DMS 273 treated with DMSO at 0.1 percent for 48 hours (cell line): ENCODE measurements at regions not wholly inside any gene's neighbourhood (a gene's known extent, or its start where the extent isn't known, plus 50 kb on each side); places are given as distances from the start of the nearest gene placed in this dataset.
"Not testable (repeated sequence)": the region's sequence is repeated elsewhere in the genome, so short reads cannot be mapped to it uniquely, and the experiment has no call there.

Source experiments
- DNase-seq: peaks from one replicate; lab custom pipeline; 2025; lab: John Stamatoyannopoulos, UW

- no peak for DNase-seq
Observed at GRCh38 chr6:81002126-81002525, 750.4 kb downstream of the TENT5A start.

DNA sequence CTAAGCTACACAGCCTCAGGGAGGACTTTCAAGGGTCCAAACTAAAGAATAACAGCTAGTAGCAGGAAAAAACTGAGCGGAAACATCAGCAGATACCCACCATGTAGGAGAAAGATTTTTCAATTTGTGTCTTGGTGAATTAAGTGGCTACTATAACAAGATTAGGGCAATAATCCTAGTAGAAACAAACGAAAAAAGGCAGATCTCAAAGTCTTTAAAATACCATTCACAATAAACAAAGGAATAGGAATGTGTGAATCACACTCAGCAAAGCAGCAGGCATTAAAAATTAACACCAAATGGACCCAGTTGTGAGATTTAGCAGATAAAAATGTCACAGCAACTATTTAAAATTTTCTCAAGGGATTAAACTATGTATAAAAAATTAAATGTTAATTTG is 761.2 kb downstream of the TENT5A start:
- no peak for DNase-seq

- DNase-seq, result no peak
Observed at GRCh38 chr6:80988892-80989291, 763.6 kb downstream of the TENT5A start.

GRCh38 chr6:80988286-80988685 is 764.2 kb downstream of the TENT5A start:
- no peak for DNase-seq

DNA sequence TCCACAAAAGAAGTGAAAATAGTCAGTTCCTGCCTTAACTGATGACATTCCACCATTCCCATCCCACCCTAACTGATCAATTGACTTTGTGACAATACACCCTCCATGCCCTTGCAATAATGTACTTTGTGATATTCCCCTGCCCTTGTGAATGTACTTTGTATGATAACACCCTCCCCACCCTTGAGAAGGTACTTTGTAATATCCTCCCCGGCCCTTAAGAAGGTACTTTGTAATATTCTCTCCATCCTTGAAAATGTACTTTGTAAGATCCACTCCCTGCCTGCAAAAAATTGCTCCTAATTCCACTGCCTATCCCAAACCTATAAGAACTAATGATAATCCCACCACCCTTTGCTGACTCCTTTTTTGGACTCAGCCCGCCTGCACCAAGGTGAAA is 771.3 kb downstream of the TENT5A start:
- DNase-seq, result not testable (repeated sequence)

DNA sequence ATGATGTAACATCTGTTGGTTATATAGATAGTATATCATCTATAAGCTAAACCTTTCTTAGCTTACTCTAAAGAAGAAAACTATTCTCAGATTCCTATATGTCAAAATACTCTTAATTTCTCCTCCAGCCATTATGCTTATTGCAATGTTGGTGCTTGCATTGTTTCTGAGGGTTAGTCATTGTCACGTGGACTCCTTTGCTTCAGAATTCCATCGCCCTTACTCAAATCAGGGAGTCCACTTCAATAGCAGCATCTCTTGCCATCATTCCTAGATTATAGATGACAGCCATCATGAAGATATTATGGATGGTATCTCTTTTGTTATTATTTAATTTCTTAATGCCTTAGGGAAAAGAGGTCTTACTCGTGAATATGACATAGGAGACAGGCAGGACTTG is 776.1 kb downstream of the TENT5A start:
- no peak for DNase-seq

- DNase-seq, result no peak
Observed at GRCh38 chr6:80974579-80974978, 777.9 kb downstream of the TENT5A start.

GRCh38 chr6:80969439-80969838 is 783.0 kb downstream of the TENT5A start:
- no peak for DNase-seq

GRCh38 chr6:80967609-80968008 is 784.9 kb downstream of the TENT5A start:
- DNase-seq, result peak; percentile 30

GRCh38 chr6:80962382-80962781 is 790.1 kb downstream of the TENT5A start:
- DNase-seq, result no peak

- no peak for DNase-seq
Observed at GRCh38 chr6:80961166-80961565, 791.3 kb downstream of the TENT5A start.

DNA sequence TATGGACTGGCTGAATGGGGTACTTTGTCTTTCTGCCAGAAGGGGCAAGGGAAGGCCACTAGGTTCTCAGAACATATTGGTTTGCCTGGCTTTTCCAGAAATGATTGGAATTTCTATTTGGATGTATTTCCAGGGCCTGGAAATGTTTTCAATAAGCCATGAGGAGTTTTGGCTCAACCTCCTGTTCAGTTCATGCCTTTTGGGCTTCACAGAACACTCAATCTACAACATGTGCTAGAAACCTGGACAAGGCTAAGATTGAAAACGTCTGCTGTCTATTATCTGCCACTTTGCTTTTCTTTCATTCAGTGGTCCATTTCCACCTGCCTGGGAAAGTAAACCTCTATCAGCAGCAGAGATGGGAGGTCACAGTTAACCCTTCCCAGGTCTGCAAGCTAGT is 793.4 kb downstream of the TENT5A start:
- DNase-seq, result no peak

- DNase-seq, result no peak
Observed at GRCh38 chr6:80956898-80957297, 795.6 kb downstream of the TENT5A start.

DNA sequence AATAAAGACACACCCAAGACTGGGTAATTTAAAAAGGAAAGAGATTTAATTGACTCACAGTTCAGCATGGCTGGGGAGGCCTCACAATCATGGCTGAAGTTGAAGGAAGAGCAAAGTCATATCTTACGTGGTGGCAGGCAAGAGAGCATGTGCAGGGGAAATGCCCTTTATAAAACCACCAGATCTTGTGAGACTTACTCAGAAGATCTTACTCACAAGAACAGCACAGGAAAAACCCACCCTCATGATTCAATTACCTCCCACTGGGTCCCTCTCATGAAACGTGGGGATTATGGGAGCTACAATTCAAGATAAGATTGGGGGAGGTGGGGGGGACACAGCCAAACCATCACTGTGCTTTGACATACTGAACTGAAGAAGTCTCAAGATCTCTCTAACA is 800.0 kb downstream of the TENT5A start:
- DNase-seq, result not testable (repeated sequence)

- no peak for DNase-seq
Observed at GRCh38 chr6:80946402-80946801, 806.1 kb downstream of the TENT5A start.

DNA sequence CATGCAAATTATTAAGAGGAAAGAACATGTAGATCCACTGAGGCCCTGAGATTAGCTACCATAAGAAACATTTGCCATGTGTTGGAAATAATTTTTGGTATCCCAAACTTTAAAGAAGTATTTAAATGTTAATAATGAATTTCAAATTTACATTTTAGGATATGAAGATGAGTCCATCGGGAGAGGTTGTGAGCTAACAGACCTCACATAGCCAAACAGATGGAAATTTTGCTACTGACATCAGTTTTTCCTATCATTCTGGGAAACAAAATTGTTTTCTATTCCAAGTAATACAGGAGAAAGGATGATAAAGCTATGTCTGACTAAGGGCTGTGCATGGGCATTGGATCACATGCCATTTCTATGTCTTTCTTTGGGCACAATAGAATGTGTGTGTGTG is 809.6 kb downstream of the TENT5A start:
- no peak for DNase-seq

- DNase-seq, result no peak
Observed at GRCh38 chr6:80940976-80941375, 811.5 kb downstream of the TENT5A start.

DNA sequence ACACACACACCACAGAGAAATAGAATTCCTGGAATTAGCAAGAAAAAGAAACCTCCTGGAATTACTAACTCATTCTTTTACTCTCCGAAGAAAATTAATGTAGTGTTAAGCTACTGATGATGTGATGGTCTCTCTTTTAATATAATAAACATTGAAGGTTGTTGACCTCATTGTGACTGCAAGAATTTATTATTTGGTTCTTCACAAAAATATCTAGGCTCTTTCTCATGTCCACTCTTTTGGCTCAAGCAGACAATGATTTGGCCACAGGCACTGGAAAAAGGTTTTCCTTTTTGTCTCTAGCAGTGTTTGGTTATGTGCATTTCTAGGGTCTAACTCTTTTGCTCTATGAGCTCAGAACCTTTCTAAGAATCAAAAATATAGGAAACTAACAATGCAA is 811.9 kb downstream of the TENT5A start:
- DNase-seq, result no peak

DNA sequence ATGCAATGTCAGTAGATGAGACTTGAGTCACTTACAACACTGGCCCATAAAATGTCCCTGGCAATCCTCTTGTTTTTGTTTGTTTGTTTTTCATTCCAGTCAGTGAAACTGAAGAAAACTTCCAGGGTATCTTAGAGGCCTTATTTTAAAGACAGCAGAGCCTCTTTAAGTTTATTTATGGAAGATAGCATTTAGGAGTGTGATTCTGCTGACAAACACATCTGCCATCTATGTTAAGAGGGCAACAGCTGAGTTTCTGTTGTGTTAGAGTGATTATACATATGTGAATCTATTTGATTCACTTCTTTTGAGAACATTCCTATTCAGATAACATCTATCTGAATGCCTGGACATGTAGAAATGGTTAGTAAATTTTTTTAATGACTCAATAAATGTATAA is 812.6 kb downstream of the TENT5A start:
- no peak for DNase-seq

DNA sequence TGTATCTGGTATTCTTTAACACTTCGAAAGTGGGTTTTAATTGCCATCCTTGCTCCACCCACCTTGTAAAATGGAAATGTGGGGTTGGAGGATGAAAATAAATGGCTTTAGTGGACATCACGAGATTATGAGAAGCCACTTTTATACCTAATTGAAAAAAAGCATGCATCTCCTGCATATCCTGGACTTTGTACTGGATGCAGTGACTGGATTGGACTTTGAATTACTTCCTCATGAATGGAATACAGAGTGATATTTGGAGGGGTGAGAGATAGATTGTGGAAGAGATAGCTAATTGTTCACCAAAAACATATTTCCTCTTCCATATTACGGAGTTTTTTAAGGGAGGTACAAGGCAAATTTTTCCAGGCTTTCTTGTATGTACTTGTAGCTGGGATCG is 813.0 kb downstream of the TENT5A start:
- DNase-seq, result no peak

DNA sequence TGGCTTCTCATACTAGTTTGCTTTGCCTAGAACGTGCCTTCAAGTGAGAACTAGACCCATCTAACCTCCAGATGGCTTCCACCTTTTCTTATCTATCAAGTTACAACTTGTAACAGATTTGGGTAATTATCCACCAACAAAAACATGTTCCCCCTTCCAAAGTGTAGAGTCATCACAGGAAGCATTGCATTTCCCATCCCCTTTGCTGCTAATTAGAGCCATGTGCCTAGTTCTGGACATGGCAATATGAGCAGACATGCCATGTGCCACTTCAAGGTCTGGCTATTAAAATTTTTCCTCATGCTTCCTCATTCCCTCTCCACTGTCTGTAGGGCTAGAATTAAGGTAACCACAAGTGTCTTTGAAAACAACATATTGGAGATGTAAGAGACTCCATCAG is 814.4 kb downstream of the TENT5A start:
- DNase-seq, result peak; percentile 5

DNA sequence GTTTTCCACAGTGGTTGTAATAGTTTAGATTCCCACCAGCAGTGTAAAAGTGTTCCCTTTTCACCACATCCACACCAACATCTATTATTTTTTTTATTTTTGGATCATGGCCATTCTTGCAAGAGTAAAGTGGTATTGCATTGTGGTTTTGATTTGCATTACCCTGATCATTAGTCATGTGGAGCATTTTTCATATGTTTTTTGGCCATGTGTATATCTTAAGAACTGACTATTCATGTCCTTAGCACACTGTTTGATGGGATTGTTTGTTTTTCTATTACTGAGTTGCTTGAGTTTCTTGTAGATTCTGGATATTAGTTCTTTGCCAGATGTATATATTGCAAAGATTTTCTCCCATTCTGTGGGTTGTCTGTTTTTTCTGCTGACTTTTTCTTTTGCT is 820.1 kb downstream of the TENT5A start:
- no peak for DNase-seq

- no peak for DNase-seq
Observed at GRCh38 chr6:80930376-80930775, 822.1 kb downstream of the TENT5A start.

- no peak for DNase-seq
Observed at GRCh38 chr6:80923816-80924215, 817.3 kb downstream of the BCKDHB start.

- DNase-seq, result no peak
Observed at GRCh38 chr6:80922916-80923455, 816.5 kb downstream of the BCKDHB start.
